ENCODE measurements at regions not wholly inside any gene's neighbourhood (a gene's known extent, or its start where the extent isn't known, plus 50 kb on each side); places are given as distances from the start of the nearest gene placed in this dataset.
"Not testable (repeated sequence)": the region's sequence is repeated elsewhere in the genome, so short reads cannot be mapped to it uniquely, and the experiment has no call there.

DNA sequence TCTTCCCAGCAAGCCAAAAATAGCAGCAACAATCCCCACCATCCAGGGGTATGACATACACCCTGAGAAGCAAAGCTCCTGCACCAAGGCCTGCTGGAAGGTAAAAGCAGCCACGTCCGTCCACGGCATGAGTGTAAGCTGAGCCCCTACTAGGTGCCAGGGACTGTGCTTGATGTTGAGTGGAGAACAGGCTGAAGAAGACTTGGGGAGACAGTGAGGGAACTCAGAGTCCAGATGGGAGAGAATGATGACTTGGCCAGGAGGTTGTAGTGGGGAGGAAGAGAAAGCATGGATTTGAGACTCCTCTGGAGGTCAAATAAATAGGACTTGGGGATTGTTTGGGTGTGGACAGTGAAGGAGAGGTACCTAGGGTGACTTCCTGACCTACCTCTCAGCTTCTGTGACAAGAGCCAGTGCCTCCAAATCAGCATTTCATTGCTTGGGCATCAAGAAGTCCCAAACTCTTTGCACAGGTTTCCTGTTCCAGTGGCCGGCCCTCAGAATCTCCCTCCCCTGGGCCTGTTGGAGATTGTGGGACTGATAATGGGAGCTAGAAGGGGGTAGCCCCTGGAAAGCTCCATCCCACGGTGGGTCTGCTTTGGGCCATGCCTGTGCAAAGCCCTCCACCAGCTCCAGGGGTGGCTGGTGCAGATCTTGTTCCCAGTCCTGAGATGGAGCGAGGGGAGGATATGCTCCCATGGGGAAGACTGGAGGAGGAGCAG lies 58.3 kb upstream of the ADAMTS2 start:
- no peak overlapping the region for H3K4me3 ChIP-seq
- H3K27me3 ChIP-seq: no peaks in the 10 kb centered on the region
- H3K9me3 ChIP-seq: peaks cover 5 to 21% of the 10 kb centered on the region in 2 donors
- TF ChIP-seq, protein P1, sequence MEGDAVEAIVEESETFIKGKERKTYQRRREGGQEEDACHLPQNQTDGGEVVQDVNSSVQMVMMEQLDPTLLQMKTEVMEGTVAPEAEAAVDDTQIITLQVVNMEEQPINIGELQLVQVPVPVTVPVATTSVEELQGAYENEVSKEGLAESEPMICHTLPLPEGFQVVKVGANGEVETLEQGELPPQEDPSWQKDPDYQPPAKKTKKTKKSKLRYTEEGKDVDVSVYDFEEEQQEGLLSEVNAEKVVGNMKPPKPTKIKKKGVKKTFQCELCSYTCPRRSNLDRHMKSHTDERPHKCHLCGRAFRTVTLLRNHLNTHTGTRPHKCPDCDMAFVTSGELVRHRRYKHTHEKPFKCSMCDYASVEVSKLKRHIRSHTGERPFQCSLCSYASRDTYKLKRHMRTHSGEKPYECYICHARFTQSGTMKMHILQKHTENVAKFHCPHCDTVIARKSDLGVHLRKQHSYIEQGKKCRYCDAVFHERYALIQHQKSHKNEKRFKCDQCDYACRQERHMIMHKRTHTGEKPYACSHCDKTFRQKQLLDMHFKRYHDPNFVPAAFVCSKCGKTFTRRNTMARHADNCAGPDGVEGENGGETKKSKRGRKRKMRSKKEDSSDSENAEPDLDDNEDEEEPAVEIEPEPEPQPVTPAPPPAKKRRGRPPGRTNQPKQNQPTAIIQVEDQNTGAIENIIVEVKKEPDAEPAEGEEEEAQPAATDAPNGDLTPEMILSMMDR (IDR thresholded peaks at IDR 0.05): no peak
- H3K27ac ChIP-seq: no peak overlapping the region
- H3K36me3 ChIP-seq: no peaks in the 10 kb centered on the region
- no peak for DNase-seq (ENCODE audit: low spot score)
- H3K4me1 ChIP-seq: no peaks in the 10 kb centered on the region

DNA sequence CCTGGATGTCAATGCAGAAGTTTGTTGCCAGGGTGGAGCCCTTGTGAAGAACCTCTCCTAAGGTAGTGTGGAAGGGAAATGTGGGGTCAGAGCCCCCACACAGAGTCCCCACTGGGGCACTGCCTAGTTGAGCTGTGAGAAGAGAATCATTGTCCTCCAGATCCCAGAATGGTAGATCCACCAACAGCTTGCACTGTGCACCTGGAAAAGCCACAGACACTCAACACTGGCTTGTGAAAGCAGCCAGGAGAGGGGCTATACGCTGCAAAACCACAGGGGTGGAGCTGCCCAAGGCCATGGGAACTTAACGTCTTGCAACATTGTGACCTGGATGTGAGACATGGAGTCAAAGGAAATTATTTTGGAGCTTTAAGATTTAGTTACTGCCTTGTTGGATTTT lies 55.2 kb upstream of the ADAMTS2 start:
- H3K9me3 ChIP-seq: peaks cover 5 to 23% of the 10 kb centered on the region in 2 donors
- H3K36me3 ChIP-seq; H3K4me1 ChIP-seq; H3K27ac ChIP-seq; H3K27me3 ChIP-seq; DNase-seq (ENCODE audit: low spot score); H3K4me3 ChIP-seq: not testable (repeated sequence)

DNA sequence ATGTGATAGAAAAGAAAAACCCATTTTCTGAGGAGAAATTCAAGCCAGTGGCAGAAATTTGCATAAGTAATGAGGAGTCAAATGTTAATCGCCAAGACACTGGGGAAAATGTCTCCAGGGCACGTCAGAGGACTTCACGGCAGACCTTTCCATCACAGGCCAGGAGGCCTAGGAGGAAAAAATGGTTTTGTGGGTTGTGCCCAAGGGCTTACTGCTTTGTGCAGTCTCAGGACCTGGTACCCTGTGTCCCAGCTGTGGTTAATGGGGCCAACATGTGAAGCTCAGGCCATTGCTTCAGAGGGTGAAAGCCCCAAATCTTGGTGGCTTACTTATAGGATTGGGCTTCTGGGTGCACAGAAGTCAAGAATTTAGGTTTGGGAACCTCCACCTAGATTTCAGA lies 54.8 kb upstream of the ADAMTS2 start:
- Histone ChIP-seq H3K9me3 (peaks cover 5 to 23% of the 10 kb centered on the region in 2 donors), H3K4me1 (no peaks in the 10 kb centered on the region), H3K27ac (no peak overlapping the region), H3K4me3 (no peak overlapping the region), H3K36me3 (no peaks in the 10 kb centered on the region), H3K27me3 (no peaks in the 10 kb centered on the region)
- DNase-seq (ENCODE audit: low spot score): no peak
- TF ChIP-seq, protein P1 (IDR thresholded peaks at IDR 0.05): no peak

DNA sequence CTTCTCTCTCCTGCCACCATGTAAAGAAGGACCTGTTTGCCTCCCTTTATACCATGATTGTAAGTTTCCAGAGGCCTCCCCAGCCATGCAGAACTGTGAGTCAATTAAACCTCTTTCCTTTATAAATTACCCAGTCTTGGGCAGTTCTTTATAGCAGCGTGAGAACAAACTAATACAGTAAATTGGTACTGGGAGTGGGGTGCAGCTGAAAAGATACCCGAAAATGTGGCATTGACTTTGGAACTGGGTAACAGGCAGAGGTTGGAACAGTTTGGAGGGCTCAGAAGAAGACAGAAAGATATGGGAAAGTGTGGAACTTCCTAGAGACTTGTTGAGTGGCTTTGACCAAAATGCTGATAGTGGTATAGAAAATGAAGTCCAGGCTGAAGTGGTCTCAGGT lies 54.1 kb upstream of the ADAMTS2 start:
- H3K36me3 ChIP-seq; DNase-seq (ENCODE audit: low spot score): not testable (repeated sequence)

DNA sequence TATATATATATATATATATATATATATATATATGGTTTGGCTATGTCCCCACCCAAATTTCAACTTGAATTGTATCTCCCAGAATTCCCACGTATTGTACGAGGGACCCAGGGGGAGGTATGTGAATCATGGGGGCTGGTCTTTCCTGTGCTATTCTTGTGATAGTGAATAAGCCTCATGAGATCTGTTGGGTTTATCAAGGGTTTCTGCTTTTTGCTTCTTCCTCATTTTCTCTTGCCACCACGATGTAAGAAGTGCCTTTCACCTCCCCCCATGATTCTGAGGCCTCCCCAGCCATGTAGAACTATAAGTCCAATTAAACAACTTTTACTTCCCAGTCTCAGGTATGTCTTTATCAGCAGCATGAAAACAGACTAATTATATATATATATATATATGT lies 52.3 kb upstream of the ADAMTS2 start:
- H3K9me3 ChIP-seq: peaks cover 13 to 41% of the 10 kb centered on the region in 2 donors

More for the DNA sequence above, 54.1 kb upstream of the ADAMTS2 start:
- peaks cover 5 to 23% of the 10 kb centered on the region in 2 donors for H3K9me3 ChIP-seq
- not testable (repeated sequence) for H3K4me3 ChIP-seq, H3K27me3 ChIP-seq, H3K27ac ChIP-seq, H3K4me1 ChIP-seq

More for the DNA sequence above, 52.3 kb upstream of the ADAMTS2 start:
- H3K27me3 ChIP-seq: no peaks in the 10 kb centered on the region
- H3K27ac ChIP-seq: no peak overlapping the region
- H3K4me3 ChIP-seq: no peak overlapping the region
- H3K4me1 ChIP-seq: no peaks in the 10 kb centered on the region
- H3K36me3 ChIP-seq: no peaks in the 10 kb centered on the region
- TF ChIP-seq, protein P1 (IDR thresholded peaks at IDR 0.05): no peak
- no peak for DNase-seq (ENCODE audit: low spot score)
